WERI-Rb-1 (cell line): ENCODE measurements at regions not wholly inside any gene's neighbourhood (a gene's known extent, or its start where the extent isn't known, plus 50 kb on each side); places are given as distances from the start of the nearest gene placed in this dataset.
A peak's percentile ranks its signal among the peaks of the same experiment; 100 is the strongest.

Experiments
- DNase-seq: peaks from one replicate; pipeline ENCODE4 v3.0.0-alpha.2; 2020
- H3K27ac ChIP-seq: fragments of 250-450 bp; sonication (Bioruptor Pico); 2 replicates; pipeline ENCODE4 v1.5.1; 2020; ENCODE audit warnings: mild to moderate bottlenecking, moderate library complexity
- H3K27me3 ChIP-seq: fragments of 250-450 bp; sonication (Bioruptor Pico); 2 replicates; pipeline ENCODE4 v1.5.1; 2021; ENCODE audit warnings: mild to moderate bottlenecking, low read depth, moderate library complexity; ENCODE audit not compliant: insufficient read depth, severe bottlenecking
- H3K36me3 ChIP-seq: fragments of 250-450 bp; sonication (Bioruptor Pico); 2 replicates; pipeline ENCODE4 v1.5.1; 2020; ENCODE audit warnings: mild to moderate bottlenecking, moderate library complexity
- H3K4me3 ChIP-seq: 2 replicates; pipeline ENCODE4 v1.5.1; 2011; ENCODE audit warnings: low read depth, mild to moderate bottlenecking, control low read depth, low read length
- H3K9me3 ChIP-seq: fragments of 250-450 bp; sonication (Bioruptor Pico); 2 replicates; pipeline ENCODE4 v1.5.1; 2021; ENCODE audit warnings: mild to moderate bottlenecking, moderate library complexity; ENCODE audit not compliant: severe bottlenecking
- TF ChIP-seq, protein P1 (sequence below): IDR thresholded peaks from 2 replicates; pipeline ENCODE4 v1.5.1; 2011; ENCODE audit warnings: low read depth, mild to moderate bottlenecking, control low read depth, inconsistent platforms, low read length

DNA sequence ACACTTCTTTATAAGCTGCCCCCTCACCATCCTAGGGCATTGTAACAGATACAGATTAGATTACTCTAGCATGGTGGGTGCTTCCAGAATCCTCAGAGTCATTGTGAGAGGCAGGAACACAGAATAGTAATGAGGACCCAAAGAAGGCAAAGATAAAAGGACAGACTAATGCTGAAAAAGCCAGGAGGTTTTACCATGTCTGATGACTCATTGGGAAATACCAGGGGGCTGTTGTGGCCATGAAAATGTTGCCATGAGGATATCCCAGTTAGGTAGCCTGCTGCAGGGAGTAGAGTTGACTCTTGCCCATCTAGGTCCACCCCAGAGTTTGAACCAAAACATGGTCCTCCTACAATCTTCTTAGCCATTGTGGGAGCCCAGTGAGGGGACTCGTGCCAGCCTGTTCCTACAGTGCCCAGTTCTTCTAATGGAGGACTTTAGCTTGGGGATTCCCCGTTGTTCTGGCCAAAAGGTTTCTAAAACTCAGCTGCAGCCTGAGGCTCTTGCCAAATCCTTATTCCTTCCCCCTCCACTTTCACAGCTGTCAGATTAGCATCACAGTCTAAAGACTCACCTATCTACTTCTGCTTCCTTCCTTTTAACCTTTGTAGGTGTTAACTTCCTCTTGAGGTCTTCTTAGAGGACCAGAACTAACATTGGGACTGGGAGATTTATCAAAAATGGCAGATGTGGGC, 586.0 kb upstream of the AADAT start:
- Histone ChIP-seq H3K36me3 (no peaks in the 10 kb centered on the region), H3K27me3 (no peaks in the 10 kb centered on the region), H3K9me3 (no peaks in the 10 kb centered on the region), H3K27ac (no peak overlapping the region), H3K4me3 (no peak overlapping the region)
- no peak for DNase-seq
- TF ChIP-seq, protein P1, sequence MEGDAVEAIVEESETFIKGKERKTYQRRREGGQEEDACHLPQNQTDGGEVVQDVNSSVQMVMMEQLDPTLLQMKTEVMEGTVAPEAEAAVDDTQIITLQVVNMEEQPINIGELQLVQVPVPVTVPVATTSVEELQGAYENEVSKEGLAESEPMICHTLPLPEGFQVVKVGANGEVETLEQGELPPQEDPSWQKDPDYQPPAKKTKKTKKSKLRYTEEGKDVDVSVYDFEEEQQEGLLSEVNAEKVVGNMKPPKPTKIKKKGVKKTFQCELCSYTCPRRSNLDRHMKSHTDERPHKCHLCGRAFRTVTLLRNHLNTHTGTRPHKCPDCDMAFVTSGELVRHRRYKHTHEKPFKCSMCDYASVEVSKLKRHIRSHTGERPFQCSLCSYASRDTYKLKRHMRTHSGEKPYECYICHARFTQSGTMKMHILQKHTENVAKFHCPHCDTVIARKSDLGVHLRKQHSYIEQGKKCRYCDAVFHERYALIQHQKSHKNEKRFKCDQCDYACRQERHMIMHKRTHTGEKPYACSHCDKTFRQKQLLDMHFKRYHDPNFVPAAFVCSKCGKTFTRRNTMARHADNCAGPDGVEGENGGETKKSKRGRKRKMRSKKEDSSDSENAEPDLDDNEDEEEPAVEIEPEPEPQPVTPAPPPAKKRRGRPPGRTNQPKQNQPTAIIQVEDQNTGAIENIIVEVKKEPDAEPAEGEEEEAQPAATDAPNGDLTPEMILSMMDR = no peak

DNA sequence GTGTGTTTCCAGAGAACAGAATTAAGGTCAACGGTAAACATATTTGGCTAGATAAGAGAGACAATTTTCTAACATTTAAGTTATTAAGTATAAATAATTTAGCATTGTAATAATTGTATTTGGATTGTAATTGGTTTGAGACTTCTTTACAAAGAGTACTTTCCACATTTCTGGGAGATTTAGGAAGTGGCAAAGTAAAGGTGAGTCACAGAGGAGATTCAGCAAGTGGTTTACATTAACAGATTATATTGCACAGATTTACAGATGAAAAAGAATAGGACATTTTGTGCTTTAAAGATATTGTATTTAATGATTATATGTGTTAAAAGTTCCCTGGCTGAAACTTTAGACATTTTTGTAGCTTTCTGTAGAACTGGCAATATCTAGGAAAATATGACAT, 584.4 kb upstream of the AADAT start:
- no peaks in the 10 kb centered on the region for H3K27me3 ChIP-seq
- no peak overlapping the region for H3K4me3 ChIP-seq
- no peak overlapping the region for H3K27ac ChIP-seq
- H3K36me3 ChIP-seq = no peaks in the 10 kb centered on the region
- TF ChIP-seq, protein P1 = no peak
- no peaks in the 10 kb centered on the region for H3K9me3 ChIP-seq
- DNase-seq = no peak

DNA sequence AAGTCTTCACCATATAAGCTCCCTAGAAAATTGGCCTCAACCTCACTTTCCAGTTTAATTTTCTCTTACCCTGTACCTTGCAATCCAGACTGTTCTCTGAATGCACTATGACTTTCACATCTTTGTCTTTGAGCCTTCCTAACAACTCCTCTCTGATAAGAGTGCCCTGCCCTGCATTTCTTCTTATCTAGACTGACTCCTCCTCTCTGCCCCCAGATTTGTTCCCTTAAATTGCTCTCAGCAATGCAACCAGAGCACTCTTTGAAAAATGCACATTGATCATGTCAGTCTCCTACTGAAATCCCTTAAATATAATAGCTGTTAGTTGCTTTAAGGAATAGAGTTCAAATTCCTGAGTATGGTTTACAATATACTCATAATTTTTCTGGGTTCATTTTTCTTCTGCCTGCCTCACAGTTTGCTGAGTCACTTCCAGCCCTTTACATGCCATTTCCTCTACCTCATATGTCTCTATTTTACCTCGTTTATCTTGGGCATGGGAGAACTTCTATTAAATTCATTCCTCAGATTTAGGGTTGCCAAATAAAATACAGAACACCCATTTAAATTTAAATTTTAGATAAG, 582.7 kb upstream of the AADAT start:
- H3K36me3 ChIP-seq = no peaks in the 10 kb centered on the region
- no peaks in the 10 kb centered on the region for H3K27me3 ChIP-seq
- DNase-seq = peak; percentile 17
- no peak overlapping the region for H3K27ac ChIP-seq
- no peak overlapping the region for H3K4me3 ChIP-seq
- TF ChIP-seq, protein P1 = no peak
- H3K9me3 ChIP-seq = no peaks in the 10 kb centered on the region

DNA sequence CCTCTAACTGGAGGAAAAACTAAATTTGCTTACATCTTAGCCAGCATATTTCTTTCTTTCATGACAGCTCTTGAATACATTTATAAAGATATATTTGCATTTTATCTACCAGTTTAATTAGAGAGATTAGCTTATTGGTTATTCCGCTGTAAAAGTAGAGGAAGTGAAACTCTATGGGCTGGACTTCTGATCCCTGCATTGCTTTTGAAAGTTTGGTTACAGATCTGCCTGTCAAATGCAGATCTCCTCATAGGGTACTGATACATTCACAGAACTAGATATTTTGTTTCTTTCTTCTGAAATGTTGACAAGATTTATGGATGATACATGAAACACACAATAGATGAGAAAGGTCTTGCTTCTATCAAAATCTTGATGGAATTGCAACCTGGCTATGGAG, 581.4 kb upstream of the AADAT start:
- no peaks in the 10 kb centered on the region for H3K27me3 ChIP-seq
- TF ChIP-seq, protein P1 = no peak
- no peak overlapping the region for H3K27ac ChIP-seq

DNA sequence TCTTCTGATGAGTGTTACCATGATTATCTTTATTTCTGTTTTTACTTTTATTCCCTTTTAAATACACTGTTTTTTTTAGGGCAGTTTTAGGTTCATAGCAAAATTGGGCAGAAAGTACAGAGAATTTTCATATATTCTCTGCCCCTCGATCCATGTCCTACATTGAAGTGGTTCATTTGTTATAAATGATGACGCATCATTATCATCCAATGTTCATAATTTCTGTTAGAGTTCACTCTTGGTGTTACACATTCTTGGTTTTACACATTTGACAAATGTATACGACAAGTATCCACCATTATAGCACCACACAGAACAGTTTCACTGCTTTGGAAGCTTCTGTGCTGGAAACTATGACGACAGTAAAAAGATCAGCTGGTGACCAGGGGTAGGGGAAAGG, 578.1 kb upstream of the AADAT start:
- Histone ChIP-seq H3K9me3 (no peaks in the 10 kb centered on the region), H3K36me3 (no peaks in the 10 kb centered on the region), H3K4me3 (no peak overlapping the region), H3K27ac (no peak overlapping the region), H3K27me3 (no peaks in the 10 kb centered on the region)
- TF ChIP-seq, protein P1 = no peak
- DNase-seq = no peak

More for the DNA sequence above, 581.4 kb upstream of the AADAT start:
- no peaks in the 10 kb centered on the region for H3K9me3 ChIP-seq
- no peak overlapping the region for H3K4me3 ChIP-seq
- H3K36me3 ChIP-seq = no peaks in the 10 kb centered on the region
- no peak for DNase-seq
